ENCODE measurements at regions not wholly inside any gene's neighbourhood (a gene's known extent, or its start where the extent isn't known, plus 50 kb on each side); places are given as distances from the start of the nearest gene placed in this dataset.

- no peak for DNase-seq (ENCODE audit: low read depth, low spot score)
Measured at GRCh38 chr3:144775551-144775950, 803.9 kb downstream of the DIPK2A start.

GRCh38 chr3:144777906-144778305 is 806.3 kb downstream of the DIPK2A start:
- no peak overlapping the region for H3K4me3 ChIP-seq (ENCODE audit: insufficient read length, low read depth)
- DNase-seq (ENCODE audit: low read depth, low spot score) = no peak
- H3K9me3 ChIP-seq (ENCODE audit: insufficient read depth, low read length) = no peaks in the 10 kb centered on the region
- H3K4me1 ChIP-seq (ENCODE audit: insufficient read depth, insufficient read length) = no peaks in the 10 kb centered on the region
- no peak overlapping the region for H3K9ac ChIP-seq (ENCODE audit: insufficient read length, low read depth)
- no peaks in the 10 kb centered on the region for H3K27me3 ChIP-seq (ENCODE audit: insufficient read depth, insufficient read length)
- no peak for TF ChIP-seq SUZ12 (IDR thresholded peaks at IDR 0.05; ENCODE audit: extremely low read depth, insufficient read depth, insufficient read length)
- TF ChIP-seq YY1 (IDR thresholded peaks at IDR 0.05; ENCODE audit: insufficient read depth, insufficient read length) = no peak
- TF ChIP-seq ZNF274 (IDR thresholded peaks at IDR 0.05; ENCODE audit: low read depth, low read length) = no peak
- no peaks in the 10 kb centered on the region for H3K36me3 ChIP-seq (ENCODE audit: insufficient read depth, insufficient read length, low read length)

More at GRCh38 chr3:144775551-144775950, 803.9 kb downstream of the DIPK2A start:
- H3K27me3 ChIP-seq (ENCODE audit: insufficient read depth, insufficient read length) = no peaks in the 10 kb centered on the region
- H3K4me1 ChIP-seq (ENCODE audit: insufficient read depth, insufficient read length) = no peaks in the 10 kb centered on the region
- no peak overlapping the region for H3K4me3 ChIP-seq (ENCODE audit: insufficient read length, low read depth)
- TF ChIP-seq YY1 (IDR thresholded peaks at IDR 0.05; ENCODE audit: insufficient read depth, insufficient read length) = no peak
- no peak for TF ChIP-seq ZNF274 (IDR thresholded peaks at IDR 0.05; ENCODE audit: low read depth, low read length)
- TF ChIP-seq SUZ12 (IDR thresholded peaks at IDR 0.05; ENCODE audit: extremely low read depth, insufficient read depth, insufficient read length) = no peak
- H3K9ac ChIP-seq (ENCODE audit: insufficient read length, low read depth) = no peak overlapping the region
- no peaks in the 10 kb centered on the region for H3K9me3 ChIP-seq (ENCODE audit: insufficient read depth, low read length)
- no peaks in the 10 kb centered on the region for H3K36me3 ChIP-seq (ENCODE audit: insufficient read depth, insufficient read length, low read length)

GRCh38 chr3:144791034-144791433 is 819.4 kb downstream of the DIPK2A start:
- TF ChIP-seq SUZ12 (IDR thresholded peaks at IDR 0.05; ENCODE audit: extremely low read depth, insufficient read depth, insufficient read length) (no peak), YY1 (IDR thresholded peaks at IDR 0.05; ENCODE audit: insufficient read depth, insufficient read length) (no peak), ZNF274 (IDR thresholded peaks at IDR 0.05; ENCODE audit: low read depth, low read length) (no peak)
- DNase-seq (ENCODE audit: low read depth, low spot score) = no peak
- H3K9ac ChIP-seq (ENCODE audit: insufficient read length, low read depth) = no peak overlapping the region
- H3K9me3 ChIP-seq (ENCODE audit: insufficient read depth, low read length) = no peaks in the 10 kb centered on the region
- H3K27me3 ChIP-seq (ENCODE audit: insufficient read depth, insufficient read length) = no peaks in the 10 kb centered on the region
- H3K36me3 ChIP-seq (ENCODE audit: insufficient read depth, insufficient read length, low read length) = no peaks in the 10 kb centered on the region
- no peaks in the 10 kb centered on the region for H3K4me1 ChIP-seq (ENCODE audit: insufficient read depth, insufficient read length)
- H3K4me3 ChIP-seq (ENCODE audit: insufficient read length, low read depth) = no peak overlapping the region

- H3K4me1 ChIP-seq (ENCODE audit: insufficient read depth, insufficient read length) = no peaks in the 10 kb centered on the region
Measured at GRCh38 chr3:144801890-144802289, 830.3 kb downstream of the DIPK2A start.

GRCh38 chr3:144809380-144809779 is 837.8 kb downstream of the DIPK2A start:
- H3K36me3 ChIP-seq (ENCODE audit: insufficient read depth, insufficient read length, low read length) = no peaks in the 10 kb centered on the region
- DNase-seq (ENCODE audit: low read depth, low spot score) = no peak
- H3K27me3 ChIP-seq (ENCODE audit: insufficient read depth, insufficient read length) = no peaks in the 10 kb centered on the region
- H3K4me1 ChIP-seq (ENCODE audit: insufficient read depth, insufficient read length) = no peaks in the 10 kb centered on the region
- no peaks in the 10 kb centered on the region for H3K9me3 ChIP-seq (ENCODE audit: insufficient read depth, low read length)
- no peak overlapping the region for H3K9ac ChIP-seq (ENCODE audit: insufficient read length, low read depth)
- TF ChIP-seq SUZ12 (IDR thresholded peaks at IDR 0.05; ENCODE audit: extremely low read depth, insufficient read depth, insufficient read length) = no peak
- TF ChIP-seq YY1 (IDR thresholded peaks at IDR 0.05; ENCODE audit: insufficient read depth, insufficient read length) = no peak
- TF ChIP-seq ZNF274 (IDR thresholded peaks at IDR 0.05; ENCODE audit: low read depth, low read length) = no peak
- H3K4me3 ChIP-seq (ENCODE audit: insufficient read length, low read depth) = no peak overlapping the region

More at GRCh38 chr3:144801890-144802289, 830.3 kb downstream of the DIPK2A start:
- no peak for DNase-seq (ENCODE audit: low read depth, low spot score)
- H3K9me3 ChIP-seq (ENCODE audit: insufficient read depth, low read length) = no peaks in the 10 kb centered on the region
- no peaks in the 10 kb centered on the region for H3K27me3 ChIP-seq (ENCODE audit: insufficient read depth, insufficient read length)
- H3K4me3 ChIP-seq (ENCODE audit: insufficient read length, low read depth) = no peak overlapping the region
- TF ChIP-seq SUZ12 (IDR thresholded peaks at IDR 0.05; ENCODE audit: extremely low read depth, insufficient read depth, insufficient read length) (no peak), ZNF274 (IDR thresholded peaks at IDR 0.05; ENCODE audit: low read depth, low read length) (no peak), YY1 (IDR thresholded peaks at IDR 0.05; ENCODE audit: insufficient read depth, insufficient read length) (no peak)
- H3K9ac ChIP-seq (ENCODE audit: insufficient read length, low read depth) = no peak overlapping the region
- no peaks in the 10 kb centered on the region for H3K36me3 ChIP-seq (ENCODE audit: insufficient read depth, insufficient read length, low read length)

- Histone ChIP-seq H3K36me3 (ENCODE audit: insufficient read depth, insufficient read length, low read length) (no peaks in the 10 kb centered on the region), H3K9ac (ENCODE audit: insufficient read length, low read depth) (no peak overlapping the region), H3K4me1 (ENCODE audit: insufficient read depth, insufficient read length) (no peaks in the 10 kb centered on the region), H3K27me3 (ENCODE audit: insufficient read depth, insufficient read length) (no peaks in the 10 kb centered on the region), H3K9me3 (ENCODE audit: insufficient read depth, low read length) (no peaks in the 10 kb centered on the region), H3K4me3 (ENCODE audit: insufficient read length, low read depth) (no peak overlapping the region)
- TF ChIP-seq YY1 (IDR thresholded peaks at IDR 0.05; ENCODE audit: insufficient read depth, insufficient read length) = no peak
- TF ChIP-seq SUZ12 (IDR thresholded peaks at IDR 0.05; ENCODE audit: extremely low read depth, insufficient read depth, insufficient read length) = no peak
- no peak for TF ChIP-seq ZNF274 (IDR thresholded peaks at IDR 0.05; ENCODE audit: low read depth, low read length)
- no peak for DNase-seq (ENCODE audit: low read depth, low spot score)
Measured at GRCh38 chr3:144810160-144810559, 838.5 kb downstream of the DIPK2A start.

GRCh38 chr3:144815655-144816054 is 844.0 kb downstream of the DIPK2A start:
- no peak for DNase-seq (ENCODE audit: low read depth, low spot score)

More at GRCh38 chr3:144815655-144816054, 844.0 kb downstream of the DIPK2A start:
- TF ChIP-seq YY1 (IDR thresholded peaks at IDR 0.05; ENCODE audit: insufficient read depth, insufficient read length) (no peak), SUZ12 (IDR thresholded peaks at IDR 0.05; ENCODE audit: extremely low read depth, insufficient read depth, insufficient read length) (no peak), ZNF274 (IDR thresholded peaks at IDR 0.05; ENCODE audit: low read depth, low read length) (no peak)
- H3K9me3 ChIP-seq (ENCODE audit: insufficient read depth, low read length) = no peaks in the 10 kb centered on the region
- no peaks in the 10 kb centered on the region for H3K4me1 ChIP-seq (ENCODE audit: insufficient read depth, insufficient read length)
- no peaks in the 10 kb centered on the region for H3K36me3 ChIP-seq (ENCODE audit: insufficient read depth, insufficient read length, low read length)
- no peak overlapping the region for H3K4me3 ChIP-seq (ENCODE audit: insufficient read length, low read depth)
- H3K9ac ChIP-seq (ENCODE audit: insufficient read length, low read depth) = no peak overlapping the region
- H3K27me3 ChIP-seq (ENCODE audit: insufficient read depth, insufficient read length) = no peaks in the 10 kb centered on the region

Measured in NT2/D1 (cell line).